Common myeloid progenitor, CD34-positive (primary cell): ENCODE measurements at regions not wholly inside any gene's neighbourhood (a gene's known extent, or its start where the extent isn't known, plus 50 kb on each side); places are given as distances from the start of the nearest gene placed in this dataset.

Source experiments
- CTCF ChIA-PET: fragments of 350-600 bp; sonication (Branson Sonifier 250); formaldehyde crosslinking; loops from one replicate; lab custom pipeline; 2021; ENCODE audit warnings: antibody characterized with exemption; lab: Charles Lee
- POLR2A ChIA-PET: fragments of 350-600 bp; sonication (Branson Sonifier 250); formaldehyde crosslinking; loops from one replicate; lab custom pipeline; 2021; ENCODE audit warnings: antibody characterized with exemption; lab: Charles Lee
- DNase-seq, 3 donors: peaks; one replicate each; pipeline versions ENCODE4 v3.0.0 to v3.0.0-alpha.2; 2013
- H3K27ac ChIP-seq, 2 experiments: 1 replicate in 1 of 2; 2 replicates in 1 of 2; pipeline ENCODE4 v1.7.0; 2013; ENCODE audit warnings: inconsistent platforms in 2 of 2, low read length in 2 of 2, mild to moderate bottlenecking in 2 of 2, low read depth in 1 of 2, moderate library complexity in 1 of 2; ENCODE audit not compliant: severe bottlenecking in 2 of 2, insufficient read depth in 1 of 2, poor library complexity in 1 of 2
- H3K27me3 ChIP-seq, 5 experiments: replicated peaks in 2 of 5; 1 replicate in 3 of 5; 2 replicates in 2 of 5; pipeline versions ENCODE4 v1.6.1 to v1.7.0; 2013; ENCODE audit warnings: low read length in 4 of 5, mild to moderate bottlenecking in 2 of 5, moderate library complexity in 2 of 5, inconsistent platforms in 1 of 5; ENCODE audit not compliant: insufficient read depth in 5 of 5, control insufficient read depth in 4 of 5
- H3K36me3 ChIP-seq, 4 experiments: 1 replicate in 2 of 4; 2 replicates in 2 of 4; pipeline versions ENCODE4 v1.6.1 to v1.7.0; 2013; ENCODE audit warnings: low read length in 3 of 4, control low read depth in 1 of 4, mild to moderate bottlenecking in 1 of 4; ENCODE audit not compliant: control insufficient read depth in 4 of 4, insufficient read depth in 4 of 4
- H3K4me1 ChIP-seq, 4 experiments: 1 replicate in 3 of 4; 2 replicates in 1 of 4; pipeline versions ENCODE4 v1.6.1 to v1.7.1; 2013; ENCODE audit warnings: low read length in 3 of 4, mild to moderate bottlenecking in 3 of 4, control low read depth in 1 of 4, inconsistent platforms in 1 of 4, moderate library complexity in 1 of 4; ENCODE audit not compliant: control insufficient read depth in 4 of 4, insufficient read depth in 4 of 4; ENCODE audit errors: control extremely low read depth in 1 of 4
- H3K4me3 ChIP-seq, 7 experiments: 1 replicate in 4 of 7; 2 replicates in 3 of 7; pipeline versions ENCODE4 v1.5.1 to v1.7.0; 2013; ENCODE audit warnings: mild to moderate bottlenecking in 7 of 7, low read length in 6 of 7, moderate library complexity in 6 of 7, inconsistent platforms in 2 of 7, low read depth in 2 of 7, control low read depth in 1 of 7; ENCODE audit not compliant: insufficient read depth in 4 of 7, control insufficient read depth in 1 of 7; ENCODE audit errors: extremely low read depth in 1 of 7
- H3K9me3 ChIP-seq, 5 experiments: 1 replicate in 4 of 5; 2 replicates in 1 of 5; pipeline versions ENCODE4 v1.6.1 to v1.7.1; 2013; ENCODE audit warnings: low read length in 4 of 5, mild to moderate bottlenecking in 2 of 5, inconsistent platforms in 1 of 5, low read depth in 1 of 5, moderate library complexity in 1 of 5; ENCODE audit not compliant: control insufficient read depth in 4 of 5, insufficient read depth in 2 of 5; ENCODE audit errors: control extremely low read depth in 1 of 5
- WGBS: methylation state at CpG from one replicate; pipeline ENCODE4 v1.1.5; 2013; ENCODE audit not compliant: insufficient coverage; 5-methylcytosine and 5-hydroxymethylcytosine counted together

GRCh38 chr1:232725305-232726047, 79.7 kb upstream of the MAP10 start:
- H3K27me3 ChIP-seq: no peaks in the 10 kb centered on the region
- POLR2A ChIA-PET: no interaction called here
- H3K9me3 ChIP-seq: no peaks in the 10 kb centered on the region
- 54% methylated on average over 4 of the region's 6 CpGs for WGBS
- CTCF ChIA-PET: interaction anchor here (1.2 kb wide), 1 partner anchor 68 kb away, joined by 3 read pairs; no protein-coding TSS in a partner anchor
- peak; percentile 23 to 55 (median 38) for DNase-seq
- H3K27ac ChIP-seq: no peak overlapping the region
- no peaks in the 10 kb centered on the region for H3K36me3 ChIP-seq
- H3K4me1 ChIP-seq: peaks cover 2 to 36% (median 25%) of the 10 kb centered on the region in 4 experiments
- H3K4me3 ChIP-seq: peak overlapping the region in 4 of 7 experiments; percentile 2 to 51 (median 28)

- POLR2A ChIA-PET: no interaction called here
- peak overlapping the region in 4 of 7 experiments; percentile 2 to 51 (median 28) for H3K4me3 ChIP-seq
- 0% methylated on average over 1 of the region's 8 CpGs for WGBS
- no peaks in the 10 kb centered on the region for H3K27me3 ChIP-seq
- no peaks in the 10 kb centered on the region for H3K36me3 ChIP-seq
- peak; percentile 61 to 88 (median 88) for DNase-seq
- no peaks in the 10 kb centered on the region for H3K9me3 ChIP-seq
- CTCF ChIA-PET: interaction anchor here (1.2 kb wide), 1 partner anchor 67 kb away, joined by 3 read pairs; no protein-coding TSS in a partner anchor
- no peak overlapping the region for H3K27ac ChIP-seq
- peaks cover 2 to 31% (median 23%) of the 10 kb centered on the region in 4 experiments for H3K4me1 ChIP-seq
Observed at GRCh38 chr1:232726048-232726779, 79.0 kb upstream of the MAP10 start.

- CTCF ChIA-PET: no interaction called here
Observed at GRCh38 chr1:232728507-232729263, 76.5 kb upstream of the MAP10 start.

GRCh38 chr1:232732344-232732910, 72.8 kb upstream of the MAP10 start:
- no CpG with 5 or more reads among the region's 1 CpG for WGBS
- Histone ChIP-seq H3K27me3 (no peaks in the 10 kb centered on the region), H3K4me1 (peaks cover 0 to 8% (median 2%) of the 10 kb centered on the region in 4 experiments), H3K36me3 (no peaks in the 10 kb centered on the region), H3K9me3 (no peaks in the 10 kb centered on the region), H3K4me3 (no peak overlapping the region), H3K27ac (no peak overlapping the region)
- ChIA-PET CTCF (interaction anchor here (0.9 kb wide), 1 partner anchor 9 kb away, joined by 3 read pairs; no protein-coding TSS in a partner anchor), POLR2A (no interaction called here)
- DNase-seq: no peak

More at GRCh38 chr1:232728507-232729263, 76.5 kb upstream of the MAP10 start:
- no peaks in the 10 kb centered on the region for H3K9me3 ChIP-seq
- H3K4me1 ChIP-seq: peaks cover 2 to 30% (median 22%) of the 10 kb centered on the region in 4 experiments
- H3K4me3 ChIP-seq: no peak overlapping the region
- no peaks in the 10 kb centered on the region for H3K27me3 ChIP-seq
- POLR2A ChIA-PET: no interaction called here
- no peak overlapping the region for H3K27ac ChIP-seq
- whole genome bisulfite sequencing: 88% methylated on average over 4 of the region's 6 CpGs
- H3K36me3 ChIP-seq: no peaks in the 10 kb centered on the region
- DNase-seq: no peak

GRCh38 chr1:232737917-232738316, 67.3 kb upstream of the MAP10 start:
- 94% methylated on average over 2 of the region's 2 CpGs for WGBS
- Histone ChIP-seq H3K27ac (no peak overlapping the region), H3K36me3 (no peaks in the 10 kb centered on the region), H3K4me3 (no peak overlapping the region), H3K9me3 (peaks cover 0 to 7% (median 0%) of the 10 kb centered on the region in 5 experiments), H3K4me1 (peaks cover 0 to 4% (median 0%) of the 10 kb centered on the region in 4 experiments), H3K27me3 (no peaks in the 10 kb centered on the region)
- DNase-seq: no peak
- CTCF ChIA-PET: interaction anchor here (1.0 kb wide), 1 partner anchor 56 kb away, joined by 3 read pairs; no protein-coding TSS in a partner anchor
- POLR2A ChIA-PET: no interaction called here

- Histone ChIP-seq H3K4me3 (no peak overlapping the region), H3K27ac (no peak overlapping the region), H3K27me3 (no peaks in the 10 kb centered on the region), H3K4me1 (no peaks in the 10 kb centered on the region), H3K9me3 (peaks cover 0 to 41% (median 13%) of the 10 kb centered on the region in 5 experiments), H3K36me3 (no peaks in the 10 kb centered on the region)
- ChIA-PET CTCF (no interaction called here), POLR2A (no interaction called here)
- DNase-seq: no peak
- 100% methylated on average over 1 of the region's 1 CpG for whole genome bisulfite sequencing
Observed at GRCh38 chr1:232743999-232744398, 61.2 kb upstream of the MAP10 start.
